Gastroesophageal sphincter (tissue), 4 donors: ENCODE measurements at regions not wholly inside any gene's neighbourhood (a gene's known extent, or its start where the extent isn't known, plus 50 kb on each side); places are given as distances from the start of the nearest gene placed in this dataset.

Experiments
- ATAC-seq: fragments of 150-250 bp; one replicate; pipeline ENCODE4 v1.9.1; 2016; ENCODE audit warnings: mild to moderate bottlenecking, moderate library complexity
- H3K27ac ChIP-seq, 4 donors: fragments of 200-600 bp; sonication (generic) in 3 of 4; 1 replicate in 3 of 4; 2 replicates in 1 of 4; pipeline ENCODE4 v1.5.1; 2016 to 2019
- H3K27me3 ChIP-seq: fragments of 200-600 bp; sonication (generic); one replicate; pipeline ENCODE4 v1.5.1; 2019
- H3K36me3 ChIP-seq, 2 donors: fragments of 200-600 bp; sonication (generic); one replicate each; pipeline ENCODE4 v1.5.1; 2019; ENCODE audit warnings: control low read depth in 1 of 2
- H3K4me1 ChIP-seq, 3 donors: fragments of 200-600 bp; sonication (generic); 1 replicate in 2 of 3; 2 replicates in 1 of 3; pipeline ENCODE4 v1.5.1; 2016 to 2019; ENCODE audit warnings: control low read depth in 2 of 3
- H3K4me3 ChIP-seq, 2 donors: fragments of 200-600 bp; sonication (generic); one replicate each; pipeline ENCODE4 v1.5.1; 2019; ENCODE audit warnings: mild to moderate bottlenecking in 1 of 2, moderate library complexity in 1 of 2
- H3K9me3 ChIP-seq, 3 donors: fragments of 200-600 bp; sonication (generic); one replicate each; pipeline ENCODE4 v1.5.1; 2017 to 2019; ENCODE audit warnings: control low read depth in 2 of 3
- EP300 ChIP-seq: sonication (generic); formaldehyde crosslinking; IDR thresholded peaks from one replicate; pipeline ENCODE4 v1.6.1; 2017; ENCODE audit warnings: antibody characterized with exemption, mild to moderate bottlenecking
- POLR2A ChIP-seq, 2 donors: fragments of 450-650 bp; IDR thresholded peaks; one replicate each; pipeline ENCODE4 v1.6.1; 2017; ENCODE audit warnings: antibody characterized with exemption in 2 of 2, mild to moderate bottlenecking in 2 of 2, moderate library complexity in 1 of 2
- POLR2AphosphoS5 ChIP-seq: sonication (generic); formaldehyde crosslinking; IDR thresholded peaks from one replicate; pipeline ENCODE4 v1.6.1; 2017; ENCODE audit warnings: antibody characterized with exemption
- WGBS, 2 donors: methylation state at CpG; one replicate each; pipeline ENCODE4 v1.1.5; 2018; ENCODE audit warnings: low coverage in 1 of 2; 5-methylcytosine and 5-hydroxymethylcytosine counted together
- TF ChIP-seq, protein P1 (sequence below), 4 experiments: fragments of 200-600 bp in 2 of 4; fragments of 450-650 bp in 2 of 4; sonication (generic) in 1 of 4; IDR thresholded peaks; one replicate each; pipeline ENCODE4 v1.5.1; 2017 to 2019; ENCODE audit warnings: antibody characterized with exemption in 4 of 4, mild to moderate bottlenecking in 2 of 4, moderate library complexity in 2 of 4

GRCh38 chr4:137981277-137981676 lies 260.9 kb downstream of the SLC7A11 start:
- WGBS, 2 donors = 85 to 92% methylated on average over 3 of the region's 3 CpGs

GRCh38 chr4:137980641-137981040 lies 261.5 kb downstream of the SLC7A11 start:
- Histone ChIP-seq H3K4me3 (no peak overlapping the region), H3K9me3 (no peaks in the 10 kb centered on the region), H3K4me1 (no peaks in the 10 kb centered on the region), H3K27me3 (no peaks in the 10 kb centered on the region), H3K36me3 (no peaks in the 10 kb centered on the region), H3K27ac (no peak overlapping the region)
- no peak for ATAC-seq
- no peak for TF ChIP-seq POLR2A (IDR thresholded peaks at IDR 0.05)
- no peak for TF ChIP-seq EP300
- no peak for TF ChIP-seq POLR2AphosphoS5
- TF ChIP-seq, protein P1, sequence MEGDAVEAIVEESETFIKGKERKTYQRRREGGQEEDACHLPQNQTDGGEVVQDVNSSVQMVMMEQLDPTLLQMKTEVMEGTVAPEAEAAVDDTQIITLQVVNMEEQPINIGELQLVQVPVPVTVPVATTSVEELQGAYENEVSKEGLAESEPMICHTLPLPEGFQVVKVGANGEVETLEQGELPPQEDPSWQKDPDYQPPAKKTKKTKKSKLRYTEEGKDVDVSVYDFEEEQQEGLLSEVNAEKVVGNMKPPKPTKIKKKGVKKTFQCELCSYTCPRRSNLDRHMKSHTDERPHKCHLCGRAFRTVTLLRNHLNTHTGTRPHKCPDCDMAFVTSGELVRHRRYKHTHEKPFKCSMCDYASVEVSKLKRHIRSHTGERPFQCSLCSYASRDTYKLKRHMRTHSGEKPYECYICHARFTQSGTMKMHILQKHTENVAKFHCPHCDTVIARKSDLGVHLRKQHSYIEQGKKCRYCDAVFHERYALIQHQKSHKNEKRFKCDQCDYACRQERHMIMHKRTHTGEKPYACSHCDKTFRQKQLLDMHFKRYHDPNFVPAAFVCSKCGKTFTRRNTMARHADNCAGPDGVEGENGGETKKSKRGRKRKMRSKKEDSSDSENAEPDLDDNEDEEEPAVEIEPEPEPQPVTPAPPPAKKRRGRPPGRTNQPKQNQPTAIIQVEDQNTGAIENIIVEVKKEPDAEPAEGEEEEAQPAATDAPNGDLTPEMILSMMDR (IDR thresholded peaks at IDR 0.05) = no peak
- 75% methylated on average over 2 of the region's 2 CpGs; no CpG with 5 or more reads in 1 of the 2 donors for WGBS, 2 donors

More at GRCh38 chr4:137981277-137981676, 260.9 kb downstream of the SLC7A11 start:
- Histone ChIP-seq H3K27ac (no peak overlapping the region), H3K36me3 (no peaks in the 10 kb centered on the region), H3K27me3 (no peaks in the 10 kb centered on the region), H3K4me1 (no peaks in the 10 kb centered on the region), H3K4me3 (no peak overlapping the region), H3K9me3 (no peaks in the 10 kb centered on the region)
- no peak for ATAC-seq
- TF ChIP-seq EP300 (no peak), POLR2A (IDR thresholded peaks at IDR 0.05) (no peak), POLR2AphosphoS5 (no peak)
- TF ChIP-seq, protein P1 (IDR thresholded peaks at IDR 0.05) = no peak

DNA sequence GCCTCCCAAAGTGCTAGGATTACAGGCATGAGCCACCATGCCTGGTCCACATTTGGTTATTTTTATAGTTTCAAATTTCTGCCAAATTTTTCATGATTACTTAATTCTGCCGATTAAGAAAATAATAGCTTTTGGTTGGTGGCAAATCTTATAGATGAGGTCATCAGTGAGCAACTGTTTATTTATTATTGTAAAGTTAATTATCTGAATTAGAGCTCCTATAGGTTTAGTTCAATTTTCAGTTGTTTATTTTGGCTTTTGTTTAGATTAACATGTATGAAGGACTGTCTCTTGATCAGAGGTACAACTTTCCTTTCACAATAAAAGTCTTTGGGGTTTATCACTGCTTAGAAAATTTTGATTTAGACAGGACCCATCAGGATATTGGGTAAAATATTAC lies 262.2 kb downstream of the SLC7A11 start:
- TF ChIP-seq EP300 (no peak), POLR2AphosphoS5 (no peak), POLR2A (IDR thresholded peaks at IDR 0.05) (no peak)
- TF ChIP-seq, protein P1 (IDR thresholded peaks at IDR 0.05) = no peak
- 78 to 100% methylated on average over 1 of the region's 1 CpG for WGBS, 2 donors

DNA sequence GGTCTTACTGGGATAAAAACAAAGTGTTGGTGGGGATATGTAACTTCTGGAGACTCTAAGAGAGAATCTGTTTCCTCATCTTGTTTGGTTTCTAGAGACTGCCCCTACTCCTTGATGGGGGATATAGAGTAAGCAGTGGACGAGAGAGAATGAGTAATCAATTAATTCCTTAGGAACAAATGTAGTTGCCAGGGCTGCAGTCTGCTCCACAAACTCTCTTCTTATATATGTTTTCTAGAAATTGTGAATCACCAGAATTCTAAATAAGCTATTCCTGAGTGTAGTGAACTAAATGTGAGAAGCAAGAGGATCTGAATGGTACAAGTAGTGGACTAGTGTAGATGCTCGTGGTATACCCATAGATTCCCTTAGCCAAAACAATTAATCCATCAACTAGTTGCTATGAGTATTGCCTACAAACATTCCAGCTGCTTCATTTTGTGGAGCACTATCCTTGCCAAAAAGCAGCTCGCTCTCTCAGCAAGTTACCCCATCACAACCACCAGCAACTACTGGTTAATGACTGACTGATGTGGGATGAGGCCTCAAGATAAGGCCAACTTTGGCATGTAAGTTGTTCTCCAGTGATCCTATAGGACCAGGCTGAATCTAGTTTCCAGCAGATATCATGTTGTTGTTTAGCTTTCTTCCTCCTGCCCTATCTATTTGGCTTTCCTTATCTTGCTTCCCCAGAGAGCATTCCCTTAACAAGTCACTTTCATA lies 273.0 kb downstream of the SLC7A11 start:
- Histone ChIP-seq H3K4me3 (no peak overlapping the region), H3K27me3 (no peaks in the 10 kb centered on the region), H3K9me3 (no peaks in the 10 kb centered on the region), H3K27ac (no peak overlapping the region), H3K4me1 (no peaks in the 10 kb centered on the region), H3K36me3 (no peaks in the 10 kb centered on the region)
- 71 to 89% methylated on average over 1 to 3 of the region's 3 CpGs for WGBS, 2 donors
- TF ChIP-seq, protein P1 (IDR thresholded peaks at IDR 0.05) = no peak
- TF ChIP-seq POLR2A (IDR thresholded peaks at IDR 0.05) (no peak), POLR2AphosphoS5 (no peak), EP300 (no peak)
- no peak for ATAC-seq

More for the DNA sequence above, 262.2 kb downstream of the SLC7A11 start:
- ATAC-seq = no peak
- no peak overlapping the region for H3K4me3 ChIP-seq
- H3K4me1 ChIP-seq = no peaks in the 10 kb centered on the region
- no peak overlapping the region for H3K27ac ChIP-seq
- no peaks in the 10 kb centered on the region for H3K36me3 ChIP-seq
- no peaks in the 10 kb centered on the region for H3K27me3 ChIP-seq
- no peaks in the 10 kb centered on the region for H3K9me3 ChIP-seq
